AG10803 (cell line): ENCODE measurements at regions not wholly inside any gene's neighbourhood (a gene's known extent, or its start where the extent isn't known, plus 50 kb on each side); places are given as distances from the start of the nearest gene placed in this dataset.

Source experiments
- DNase-seq: peaks from one replicate; pipeline ENCODE4 v3.0.0; 2010; ENCODE audit warnings: low read depth
- H3K4me3 ChIP-seq: 2 replicates; pipeline ENCODE4 v1.5.1; 2011; ENCODE audit warnings: mild to moderate bottlenecking, low read length, control low read depth
- TF ChIP-seq, protein P1 (sequence below): conservative IDR thresholded peaks from 2 replicates; pipeline ENCODE4 v1.5.1; 2011; ENCODE audit warnings: mild to moderate bottlenecking, low read length, control low read depth, inconsistent platforms

DNA sequence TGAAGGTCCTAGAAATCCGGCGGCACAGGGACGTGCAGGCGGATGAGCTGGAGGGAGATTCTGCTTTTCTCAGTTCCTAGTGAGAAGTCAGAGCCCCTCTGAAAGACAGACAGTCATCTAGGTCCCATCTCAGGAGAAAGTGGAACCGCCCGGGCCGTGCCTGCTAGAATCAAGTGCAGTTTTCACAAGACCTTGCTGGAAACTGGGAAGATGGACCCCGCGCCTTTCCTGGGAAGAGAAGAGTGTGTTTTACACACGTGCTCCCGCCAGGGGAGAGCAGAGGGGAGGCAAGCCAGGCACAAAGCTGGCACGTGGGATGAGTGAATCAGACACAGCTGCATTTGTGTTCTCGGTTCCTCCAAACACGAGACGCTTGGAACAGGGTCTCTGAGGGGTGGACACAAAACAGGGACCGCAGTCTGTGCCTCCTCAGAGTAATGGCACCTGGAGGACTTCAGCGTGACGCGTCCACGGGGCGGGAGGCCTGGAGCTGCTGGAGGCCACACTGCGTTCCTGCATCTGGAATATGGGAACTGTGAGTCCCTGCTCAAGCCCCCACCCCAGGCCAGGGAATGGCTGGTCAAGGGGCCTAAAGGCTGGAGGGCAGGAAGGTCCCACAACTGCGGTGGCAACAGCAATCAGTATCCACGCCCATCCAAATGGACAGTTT is 218.3 kb downstream of the BRD1 start:
- no peak for DNase-seq
- TF ChIP-seq, protein P1, sequence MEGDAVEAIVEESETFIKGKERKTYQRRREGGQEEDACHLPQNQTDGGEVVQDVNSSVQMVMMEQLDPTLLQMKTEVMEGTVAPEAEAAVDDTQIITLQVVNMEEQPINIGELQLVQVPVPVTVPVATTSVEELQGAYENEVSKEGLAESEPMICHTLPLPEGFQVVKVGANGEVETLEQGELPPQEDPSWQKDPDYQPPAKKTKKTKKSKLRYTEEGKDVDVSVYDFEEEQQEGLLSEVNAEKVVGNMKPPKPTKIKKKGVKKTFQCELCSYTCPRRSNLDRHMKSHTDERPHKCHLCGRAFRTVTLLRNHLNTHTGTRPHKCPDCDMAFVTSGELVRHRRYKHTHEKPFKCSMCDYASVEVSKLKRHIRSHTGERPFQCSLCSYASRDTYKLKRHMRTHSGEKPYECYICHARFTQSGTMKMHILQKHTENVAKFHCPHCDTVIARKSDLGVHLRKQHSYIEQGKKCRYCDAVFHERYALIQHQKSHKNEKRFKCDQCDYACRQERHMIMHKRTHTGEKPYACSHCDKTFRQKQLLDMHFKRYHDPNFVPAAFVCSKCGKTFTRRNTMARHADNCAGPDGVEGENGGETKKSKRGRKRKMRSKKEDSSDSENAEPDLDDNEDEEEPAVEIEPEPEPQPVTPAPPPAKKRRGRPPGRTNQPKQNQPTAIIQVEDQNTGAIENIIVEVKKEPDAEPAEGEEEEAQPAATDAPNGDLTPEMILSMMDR: no peak
- H3K4me3 ChIP-seq: no peak overlapping the region

DNA sequence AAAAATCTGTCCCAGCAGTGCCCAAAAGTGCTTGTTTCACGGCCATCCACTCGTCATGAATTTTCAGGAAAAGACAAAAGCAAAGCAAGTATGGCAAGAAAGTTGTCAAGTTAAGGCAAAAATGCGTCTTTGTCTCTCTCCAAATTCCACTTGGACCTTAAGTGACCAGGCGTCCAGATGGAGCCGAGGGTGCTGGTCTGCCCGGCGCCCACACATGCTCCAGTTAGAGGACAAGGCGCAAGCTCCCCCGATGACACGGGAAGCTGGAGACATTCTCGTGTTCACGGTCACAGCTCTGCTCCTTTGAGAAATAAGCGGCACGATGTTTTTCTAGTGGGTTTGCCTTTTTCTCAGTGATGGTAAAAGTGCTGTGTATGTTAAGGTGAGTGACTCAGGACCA is 219.0 kb downstream of the BRD1 start:
- TF ChIP-seq, protein P1: no peak
- no peak overlapping the region for H3K4me3 ChIP-seq
- no peak for DNase-seq

DNA sequence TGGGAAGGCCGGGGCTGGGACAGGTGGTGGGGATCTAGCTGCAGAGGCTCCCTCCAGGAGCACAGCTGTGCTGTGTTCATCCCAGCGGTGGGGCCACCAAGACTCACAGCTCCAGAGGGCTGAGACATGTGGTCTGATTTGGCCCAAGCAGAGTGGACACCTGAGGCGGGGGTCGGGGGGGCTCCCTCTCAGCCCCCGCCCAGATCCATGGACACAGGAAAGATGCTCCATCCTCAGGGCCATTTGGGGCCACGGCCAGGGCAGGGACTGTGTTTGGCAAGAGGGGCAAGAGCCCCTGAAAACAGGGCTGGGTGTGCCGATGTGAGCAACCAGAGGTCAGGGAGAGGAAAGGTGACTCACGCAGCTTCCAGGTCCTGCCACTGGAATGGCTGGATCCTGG is 219.4 kb downstream of the BRD1 start:
- no peak for DNase-seq
- TF ChIP-seq, protein P1: no peak
- H3K4me3 ChIP-seq: no peak overlapping the region

DNA sequence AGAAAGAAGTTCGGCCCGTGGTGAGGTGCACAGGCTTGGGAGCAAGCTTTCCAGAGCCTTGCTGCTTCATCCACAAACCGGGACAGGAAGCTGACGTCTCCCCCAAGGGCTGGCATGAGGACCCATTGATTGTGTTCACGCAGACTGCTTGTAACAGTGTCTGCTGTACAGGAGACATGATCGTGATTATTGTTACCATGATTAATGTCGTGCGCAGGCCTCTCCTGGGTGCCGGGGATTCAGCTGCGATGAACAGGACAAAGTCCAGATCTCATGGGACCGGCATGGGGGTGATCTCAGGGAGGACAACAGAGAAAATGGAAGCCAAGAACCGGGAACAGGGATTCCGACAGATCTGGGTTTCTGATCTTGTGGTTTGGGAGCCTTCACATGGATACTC is 219.9 kb downstream of the BRD1 start:
- H3K4me3 ChIP-seq: no peak overlapping the region
- no peak for DNase-seq
- TF ChIP-seq, protein P1: no peak

DNA sequence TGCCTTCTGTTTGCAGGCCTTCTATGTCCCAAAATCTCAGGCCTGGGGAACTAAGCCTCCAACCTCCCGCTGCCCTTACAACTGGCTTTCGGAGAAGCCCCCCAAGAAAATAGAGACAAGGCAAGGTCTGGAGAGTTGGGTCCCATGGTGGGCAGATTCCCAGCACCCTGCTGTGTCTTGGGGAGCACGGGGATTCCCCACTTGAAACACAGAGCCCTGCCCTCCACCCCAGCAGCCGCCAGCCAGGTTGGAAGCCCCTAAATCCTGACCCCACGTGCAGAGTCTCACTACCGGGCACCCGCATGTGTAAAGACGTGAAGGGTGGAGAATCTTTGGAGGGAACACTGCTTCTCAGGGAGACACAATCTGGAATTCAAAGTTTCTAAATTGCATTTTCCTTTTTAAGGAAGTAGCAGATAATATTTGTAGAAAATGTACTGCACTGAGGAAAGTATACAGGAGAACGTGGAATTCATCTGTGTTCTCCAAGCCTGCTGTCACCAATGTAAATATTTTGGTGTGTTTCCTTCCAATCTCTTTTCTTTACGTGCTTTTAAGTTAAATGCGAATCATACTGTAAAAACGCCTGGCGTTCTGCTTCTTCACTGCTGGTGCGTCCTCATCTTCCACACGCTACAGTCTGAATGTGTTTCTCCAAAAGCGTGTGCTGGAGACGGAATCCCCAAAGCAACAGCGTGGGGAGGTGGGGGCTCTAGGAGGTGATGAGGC is 220.9 kb downstream of the BRD1 start:
- H3K4me3 ChIP-seq: no peak overlapping the region
- TF ChIP-seq, protein P1: no peak
- DNase-seq: no peak

DNA sequence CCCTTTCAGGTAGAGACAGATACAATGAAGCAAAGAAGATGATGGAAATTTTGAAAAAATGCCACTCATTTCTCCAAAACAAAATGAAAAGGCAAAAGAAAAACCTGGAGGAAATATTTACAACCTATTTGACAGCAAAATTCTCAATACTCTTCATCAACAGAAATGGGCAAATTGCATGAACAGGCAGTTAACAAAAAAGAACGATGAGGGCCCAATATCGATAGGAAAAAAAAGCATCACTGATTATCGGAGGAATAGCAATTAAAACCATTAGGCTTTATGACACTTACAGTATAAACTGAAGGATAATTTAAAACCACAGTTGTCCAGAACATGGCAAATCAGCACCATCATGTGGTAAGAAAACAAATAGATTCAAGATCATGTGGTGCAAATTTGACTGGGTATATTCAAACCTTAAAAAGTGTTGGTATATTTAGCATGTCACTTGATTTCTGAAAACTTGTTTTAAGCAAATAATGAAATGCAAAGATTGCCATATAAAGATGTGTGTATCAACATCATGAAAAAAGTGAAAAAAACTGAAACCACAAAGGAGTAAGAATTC is 222.9 kb downstream of the BRD1 start:
- TF ChIP-seq, protein P1: no peak
- DNase-seq: no peak
- H3K4me3 ChIP-seq: no peak overlapping the region

DNA sequence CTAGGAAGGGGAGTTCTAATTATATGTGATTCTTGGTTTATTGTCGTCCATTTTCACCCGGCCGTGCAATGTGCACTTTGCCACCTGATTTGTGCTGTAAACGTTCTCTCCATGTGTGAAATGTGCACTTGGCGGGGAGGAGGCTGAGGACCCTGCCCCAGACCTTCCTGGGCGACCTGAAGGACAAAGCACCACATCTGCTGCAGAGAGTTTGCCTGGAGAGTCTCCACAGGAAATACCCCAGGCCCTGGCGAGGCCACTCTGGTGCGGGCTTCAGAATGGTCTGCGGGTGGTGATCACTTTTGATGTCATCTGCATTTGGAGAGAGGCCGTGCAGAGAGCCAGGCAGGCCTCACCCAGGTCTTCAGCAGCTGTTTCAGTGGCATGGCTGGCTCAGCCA is 224.7 kb downstream of the BRD1 start:
- no peak overlapping the region for H3K4me3 ChIP-seq
- DNase-seq: no peak
- TF ChIP-seq, protein P1: no peak
